HCT116 (cell line): ENCODE measurements at regions not wholly inside any gene's neighbourhood (a gene's known extent, or its start where the extent isn't known, plus 50 kb on each side); places are given as distances from the start of the nearest gene placed in this dataset.

Experiments
- ATAC-seq: fragments of 200-7000 bp; cut with Tn5 transposase; 2 replicates; pipeline ENCODE4 v1.9.1; 2020; ENCODE audit warnings: mild to moderate bottlenecking, moderate library complexity
- BruUV-seq: library from RNA; stranded (reverse); fragments of 400-500 nt; replicated peaks from 2 replicates; lab custom pipeline; 2021; lab: Mats Ljungman, UMichigan
- CTCF ChIA-PET: fragments of 300-600 bp; sonication (Branson Sonifier 250); formaldehyde crosslinking; loops from one replicate; lab custom pipeline; 2021; ENCODE audit warnings: antibody characterized with exemption; lab: Charles Lee
- POLR2A ChIA-PET: fragments of 300-600, 350-600 bp; sonication (Branson Sonifier 250); formaldehyde crosslinking; loops from one replicate; lab custom pipeline; 2021; ENCODE audit warnings: antibody characterized with exemption; lab: Charles Lee
- RAD21 ChIA-PET, 2 experiments: fragments of 300-600 bp; sonication (Branson Sonifier 250); formaldehyde crosslinking; loops; one replicate each; lab custom pipeline; 2023; ENCODE audit warnings: low total read pairs in 2 of 2; ENCODE audit not compliant: uncharacterized antibody in 2 of 2, unreplicated experiment in 2 of 2, low non-redundant PET in 1 of 2; lab: Charles Lee
- DNase-seq: peaks from one replicate; pipeline ENCODE4 v3.0.0-alpha.2; 2010; ENCODE audit warnings: low read depth, low spot score
- H2AFZ ChIP-seq: fragments of 200-600 bp; shearing (Covaris generic), sonication (generic); 2 replicates; pipeline ENCODE4 v1.6.1; 2017; ENCODE audit warnings: low read depth, mixed run types, mixed read lengths, antibody characterized with exemption, low read length; ENCODE audit not compliant: poor library complexity, severe bottlenecking
- H3K27ac ChIP-seq: 2 replicates; pipeline ENCODE4 v1.5.1; 2012; ENCODE audit warnings: low read depth, low read length
- H3K27me3 ChIP-seq: fragments of 200-600 bp; sonication (generic); 2 replicates; pipeline ENCODE4 v1.6.1; 2016; ENCODE audit warnings: mixed run types, low read length, mixed read lengths; ENCODE audit not compliant: insufficient read depth
- H3K36me3 ChIP-seq, 2 experiments: fragments of 200-500 bp in 1 of 2; fragments of 200-600 bp in 1 of 2; sonication (Bioruptor generic) in 1 of 2; sonication (generic) in 1 of 2; 2 replicates each; pipeline versions ENCODE4 v1.5.1 to v1.6.1; 2014 to 2016; ENCODE audit warnings: low read length in 2 of 2, inconsistent platforms in 1 of 2, mixed read lengths in 1 of 2, mixed run types in 1 of 2; ENCODE audit not compliant: insufficient read depth in 2 of 2, control insufficient read depth in 1 of 2
- H3K4me1 ChIP-seq, 2 experiments: fragments of 200-600 bp in 1 of 2; sonication (generic) in 1 of 2; 2 replicates each; pipeline versions ENCODE4 v1.5.1 to v1.6.1; 2012 to 2017; ENCODE audit warnings: low read length in 2 of 2, inconsistent platforms in 1 of 2, mild to moderate bottlenecking in 1 of 2, mixed read lengths in 1 of 2, mixed run types in 1 of 2, moderate library complexity in 1 of 2; ENCODE audit not compliant: insufficient read depth in 2 of 2, control insufficient read depth in 1 of 2
- H3K4me2 ChIP-seq: fragments of 200-600 bp; sonication (generic); 2 replicates; pipeline ENCODE4 v1.6.1; 2017; ENCODE audit warnings: mixed run types, low read length, mixed read lengths
- H3K4me3 ChIP-seq, 2 experiments: fragments of 200-600 bp in 1 of 2; sonication (generic) in 1 of 2; replicated peaks in 1 of 2; 2 replicates each; pipeline ENCODE4 v1.5.1; 2011 to 2016; ENCODE audit warnings: low read length in 2 of 2, control low read depth in 1 of 2, low read depth in 1 of 2, mild to moderate bottlenecking in 1 of 2, mixed read lengths in 1 of 2, mixed run types in 1 of 2
- H3K79me2 ChIP-seq: fragments of 200-600 bp; sonication (generic); 2 replicates; pipeline ENCODE4 v1.6.1; 2017; ENCODE audit warnings: mild to moderate bottlenecking, mixed run types, low read length, moderate library complexity, mixed read lengths; ENCODE audit not compliant: insufficient read depth
- H3K9ac ChIP-seq: fragments of 200-600 bp; sonication (generic); 2 replicates; pipeline ENCODE4 v1.6.1; 2016; ENCODE audit warnings: low read length, mixed read lengths
- H3K9me2 ChIP-seq: fragments of 200-600 bp; sonication (generic), shearing (Covaris generic); 2 replicates; pipeline ENCODE4 v1.6.1; 2017; ENCODE audit warnings: mixed run types, mild to moderate bottlenecking, moderate library complexity; ENCODE audit not compliant: insufficient read depth
- H3K9me3 ChIP-seq, 2 experiments: fragments of 200-500 bp in 1 of 2; fragments of 200-600 bp in 1 of 2; sonication (Bioruptor generic) in 1 of 2; sonication (generic) in 1 of 2; 2 replicates each; pipeline ENCODE4 v1.6.1; 2014 to 2017; ENCODE audit warnings: low read length in 2 of 2, mixed read lengths in 2 of 2, inconsistent platforms in 1 of 2, low read depth in 1 of 2, mild to moderate bottlenecking in 1 of 2, mixed run types in 1 of 2, moderate library complexity in 1 of 2; ENCODE audit not compliant: control insufficient read depth in 1 of 2, insufficient read depth in 1 of 2
- H4K20me1 ChIP-seq: fragments of 200-600 bp; sonication (generic), shearing (Covaris generic); 2 replicates; pipeline ENCODE4 v1.6.1; 2017; ENCODE audit warnings: mixed run types, mild to moderate bottlenecking, moderate library complexity; ENCODE audit not compliant: insufficient read depth
- CBX3 ChIP-seq: IDR thresholded peaks from 2 replicates; pipeline ENCODE4 v1.6.1; 2012; ENCODE audit warnings: low read depth
- CEBPB ChIP-seq: IDR thresholded peaks from 2 replicates; pipeline ENCODE4 v1.6.1; 2012; ENCODE audit warnings: low read depth
- ELF1 ChIP-seq: IDR thresholded peaks from 2 replicates; pipeline ENCODE4 v1.6.1; 2012; ENCODE audit warnings: low read depth, borderline replicate concordance
- EZH2phosphoT487 ChIP-seq: fragments of 200-600 bp; IDR thresholded peaks from 2 replicates; pipeline ENCODE4 v1.6.1; 2018; ENCODE audit warnings: antibody characterized with exemption, borderline replicate concordance
- POLR2A ChIP-seq: IDR thresholded peaks from 2 replicates; pipeline ENCODE4 v1.7.0; 2011; ENCODE audit warnings: borderline replicate concordance; ENCODE audit not compliant: insufficient read depth, insufficient read length; ENCODE audit errors: extremely low read depth
- POLR2AphosphoS5 ChIP-seq: IDR thresholded peaks from 2 replicates; pipeline ENCODE4 v1.6.1; 2011; ENCODE audit warnings: mild to moderate bottlenecking, low read depth, low read length, moderate library complexity
- SIN3A ChIP-seq: IDR thresholded peaks from 2 replicates; pipeline ENCODE4 v1.6.1; 2012; ENCODE audit warnings: low read depth
- ZFX ChIP-seq: fragments of 450-650 bp; IDR thresholded peaks from 2 replicates; pipeline ENCODE4 v1.6.1; 2017
- ZNF274 ChIP-seq: fragments of 200-500 bp; sonication (Bioruptor generic); IDR thresholded peaks from 2 replicates; pipeline ENCODE4 v1.6.1; 2014; ENCODE audit warnings: mild to moderate bottlenecking, low read depth, low read length, inconsistent platforms
- intact Hi-C: fragments of 100-400 bp; cut with micrococcal nuclease; formaldehyde crosslinking; loops from 2 replicates; pipeline ENCODE4 v1.10.0; 2022
- TF ChIP-seq, protein P1 (sequence below), 3 experiments: fragments of 200-600 bp in 1 of 3; sonication (generic) in 1 of 3; IDR thresholded peaks in 2 of 3; conservative IDR thresholded peaks in 1 of 3; 2 replicates each; pipeline ENCODE4 v1.5.1; 2012 to 2017; ENCODE audit warnings: low read depth in 2 of 3, low read length in 2 of 3, antibody characterized with exemption in 1 of 3, borderline replicate concordance in 1 of 3, control low read depth in 1 of 3, mild to moderate bottlenecking in 1 of 3, mixed read lengths in 1 of 3, mixed run types in 1 of 3, moderate library complexity in 1 of 3; ENCODE audit not compliant: insufficient read depth in 1 of 3
- TF ChIP-seq, protein P2 (sequence below): IDR thresholded peaks from 2 replicates; pipeline ENCODE4 v1.6.1; 2012; ENCODE audit warnings: low read depth
- TF ChIP-seq, protein P3 (sequence below): IDR thresholded peaks from 2 replicates; pipeline ENCODE4 v1.6.1; 2011; ENCODE audit warnings: mild to moderate bottlenecking, low read length, moderate library complexity; ENCODE audit not compliant: insufficient replicate concordance; ENCODE audit errors: extremely low read depth

DNA sequence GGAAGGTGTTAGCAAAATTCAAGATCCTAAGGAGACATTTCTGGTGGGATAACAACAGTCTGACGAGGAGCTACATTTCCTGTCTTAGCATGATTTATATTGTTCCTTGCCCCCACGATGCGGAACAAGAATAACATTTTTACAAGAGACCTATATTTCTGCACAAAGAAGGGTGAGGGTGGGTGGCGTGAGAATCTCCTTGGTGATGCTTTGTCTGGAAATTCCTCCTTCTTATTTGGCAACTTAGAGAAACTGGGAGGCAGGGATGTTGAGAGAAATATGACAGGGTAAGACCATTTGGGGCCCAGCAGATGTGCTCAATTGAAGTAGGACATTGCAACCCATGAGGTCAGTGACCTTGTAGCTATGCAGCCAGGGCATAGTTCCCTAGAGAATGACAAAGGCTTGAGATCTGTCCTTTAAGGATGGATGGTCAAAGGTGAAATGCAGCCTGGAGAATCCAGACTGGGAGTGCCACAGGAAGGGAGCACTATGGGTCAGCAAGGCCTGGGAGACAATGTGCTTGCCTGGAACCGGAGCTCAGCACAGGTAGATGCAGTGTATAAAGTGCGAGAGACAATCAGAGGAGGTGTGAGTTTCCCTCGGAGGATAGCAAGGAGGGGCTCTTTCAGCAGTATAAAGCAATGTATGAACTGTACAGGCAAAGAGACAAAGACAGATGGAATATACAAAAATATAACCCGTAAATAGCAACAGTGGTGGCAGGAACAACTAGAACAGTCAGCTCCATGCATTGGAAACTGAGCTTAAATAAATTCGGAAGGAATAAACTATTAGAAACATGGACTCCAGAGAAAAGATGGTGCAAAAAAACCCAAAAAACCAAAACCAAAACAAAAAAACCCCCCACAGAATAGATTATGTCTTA, 317.6 kb upstream of the TBL1XR1 start:
- Histone ChIP-seq H3K9me2 (no peaks in the 10 kb centered on the region; the same call in 1 of the 2 replicates), H3K4me1 (no peaks in the 10 kb centered on the region), H3K79me2 (no peaks in the 10 kb centered on the region), H3K36me3 (no peaks in the 10 kb centered on the region), H3K27me3 (no peaks in the 10 kb centered on the region), H3K9me3 (no peaks in the 10 kb centered on the region), H2AFZ (no peak overlapping the region), H3K4me2 (no peak overlapping the region), H3K9ac (no peak overlapping the region), H3K4me3 (no peak overlapping the region), H3K27ac (no peak overlapping the region), H4K20me1 (no peaks in the 10 kb centered on the region)
- RAD21 ChIA-PET: no interaction called here
- TF ChIP-seq EZH2phosphoT487 (no peak), POLR2A (no peak)
- intact Hi-C loops: no loop called here
- BruUV-seq: no TSS peak
- ATAC-seq: no peak
- CTCF ChIA-PET: no interaction called here
- POLR2A ChIA-PET: no interaction called here
- DNase-seq: no peak

DNA sequence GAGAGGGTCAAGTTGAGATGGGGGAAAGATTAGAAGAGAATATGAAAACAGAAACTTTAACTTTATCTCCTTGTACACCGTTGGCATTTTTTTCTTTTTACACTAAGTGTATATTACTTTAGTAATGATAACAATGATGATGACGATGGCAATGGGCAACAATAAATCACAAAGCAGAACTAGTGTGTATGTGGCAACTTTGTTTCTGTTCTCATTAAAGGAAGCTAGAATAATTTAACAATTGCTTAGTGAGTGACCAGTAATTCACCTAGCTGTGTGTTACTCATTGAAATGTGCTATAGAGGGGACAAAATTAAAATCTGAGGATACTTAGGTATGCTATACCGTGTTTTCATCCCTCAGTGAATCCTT, 318.5 kb upstream of the TBL1XR1 start:
- Histone ChIP-seq H3K36me3 (no peaks in the 10 kb centered on the region), H3K4me2 (no peak overlapping the region), H3K27me3 (no peaks in the 10 kb centered on the region), H3K9me2 (no peaks in the 10 kb centered on the region; the same call in 1 of the 2 replicates), H3K9me3 (no peaks in the 10 kb centered on the region), H3K4me3 (no peak overlapping the region), H3K4me1 (no peaks in the 10 kb centered on the region), H3K27ac (no peak overlapping the region), H4K20me1 (no peaks in the 10 kb centered on the region), H3K9ac (no peak overlapping the region), H3K79me2 (no peaks in the 10 kb centered on the region), H2AFZ (no peak overlapping the region)
- BruUV-seq: no TSS peak
- ChIA-PET POLR2A (no interaction called here), RAD21 (no interaction called here), CTCF (no interaction called here)
- intact Hi-C loops: no loop called here
- ATAC-seq: no peak
- no peak for DNase-seq
- TF ChIP-seq SIN3A: no peak
- no peak for TF ChIP-seq CBX3
- TF ChIP-seq, protein P1, sequence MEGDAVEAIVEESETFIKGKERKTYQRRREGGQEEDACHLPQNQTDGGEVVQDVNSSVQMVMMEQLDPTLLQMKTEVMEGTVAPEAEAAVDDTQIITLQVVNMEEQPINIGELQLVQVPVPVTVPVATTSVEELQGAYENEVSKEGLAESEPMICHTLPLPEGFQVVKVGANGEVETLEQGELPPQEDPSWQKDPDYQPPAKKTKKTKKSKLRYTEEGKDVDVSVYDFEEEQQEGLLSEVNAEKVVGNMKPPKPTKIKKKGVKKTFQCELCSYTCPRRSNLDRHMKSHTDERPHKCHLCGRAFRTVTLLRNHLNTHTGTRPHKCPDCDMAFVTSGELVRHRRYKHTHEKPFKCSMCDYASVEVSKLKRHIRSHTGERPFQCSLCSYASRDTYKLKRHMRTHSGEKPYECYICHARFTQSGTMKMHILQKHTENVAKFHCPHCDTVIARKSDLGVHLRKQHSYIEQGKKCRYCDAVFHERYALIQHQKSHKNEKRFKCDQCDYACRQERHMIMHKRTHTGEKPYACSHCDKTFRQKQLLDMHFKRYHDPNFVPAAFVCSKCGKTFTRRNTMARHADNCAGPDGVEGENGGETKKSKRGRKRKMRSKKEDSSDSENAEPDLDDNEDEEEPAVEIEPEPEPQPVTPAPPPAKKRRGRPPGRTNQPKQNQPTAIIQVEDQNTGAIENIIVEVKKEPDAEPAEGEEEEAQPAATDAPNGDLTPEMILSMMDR (IDR thresholded peaks at IDR 0.05 in 2 of 3, conservative IDR thresholded peaks at IDR 0.05 in 1 of 3; ENCODE audit: borderline replicate concordance in 1 of 3, insufficient read depth in 1 of 3, low read depth in 2 of 3, low read length in 2 of 3): no peak
- no peak for TF ChIP-seq ZNF274
- TF ChIP-seq CEBPB: no peak
- TF ChIP-seq, protein P2, sequence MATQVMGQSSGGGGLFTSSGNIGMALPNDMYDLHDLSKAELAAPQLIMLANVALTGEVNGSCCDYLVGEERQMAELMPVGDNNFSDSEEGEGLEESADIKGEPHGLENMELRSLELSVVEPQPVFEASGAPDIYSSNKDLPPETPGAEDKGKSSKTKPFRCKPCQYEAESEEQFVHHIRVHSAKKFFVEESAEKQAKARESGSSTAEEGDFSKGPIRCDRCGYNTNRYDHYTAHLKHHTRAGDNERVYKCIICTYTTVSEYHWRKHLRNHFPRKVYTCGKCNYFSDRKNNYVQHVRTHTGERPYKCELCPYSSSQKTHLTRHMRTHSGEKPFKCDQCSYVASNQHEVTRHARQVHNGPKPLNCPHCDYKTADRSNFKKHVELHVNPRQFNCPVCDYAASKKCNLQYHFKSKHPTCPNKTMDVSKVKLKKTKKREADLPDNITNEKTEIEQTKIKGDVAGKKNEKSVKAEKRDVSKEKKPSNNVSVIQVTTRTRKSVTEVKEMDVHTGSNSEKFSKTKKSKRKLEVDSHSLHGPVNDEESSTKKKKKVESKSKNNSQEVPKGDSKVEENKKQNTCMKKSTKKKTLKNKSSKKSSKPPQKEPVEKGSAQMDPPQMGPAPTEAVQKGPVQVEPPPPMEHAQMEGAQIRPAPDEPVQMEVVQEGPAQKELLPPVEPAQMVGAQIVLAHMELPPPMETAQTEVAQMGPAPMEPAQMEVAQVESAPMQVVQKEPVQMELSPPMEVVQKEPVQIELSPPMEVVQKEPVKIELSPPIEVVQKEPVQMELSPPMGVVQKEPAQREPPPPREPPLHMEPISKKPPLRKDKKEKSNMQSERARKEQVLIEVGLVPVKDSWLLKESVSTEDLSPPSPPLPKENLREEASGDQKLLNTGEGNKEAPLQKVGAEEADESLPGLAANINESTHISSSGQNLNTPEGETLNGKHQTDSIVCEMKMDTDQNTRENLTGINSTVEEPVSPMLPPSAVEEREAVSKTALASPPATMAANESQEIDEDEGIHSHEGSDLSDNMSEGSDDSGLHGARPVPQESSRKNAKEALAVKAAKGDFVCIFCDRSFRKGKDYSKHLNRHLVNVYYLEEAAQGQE: no peak
- no peak for TF ChIP-seq ZFX
- TF ChIP-seq POLR2AphosphoS5: no peak
- no peak for TF ChIP-seq ELF1
- TF ChIP-seq, protein P3, sequence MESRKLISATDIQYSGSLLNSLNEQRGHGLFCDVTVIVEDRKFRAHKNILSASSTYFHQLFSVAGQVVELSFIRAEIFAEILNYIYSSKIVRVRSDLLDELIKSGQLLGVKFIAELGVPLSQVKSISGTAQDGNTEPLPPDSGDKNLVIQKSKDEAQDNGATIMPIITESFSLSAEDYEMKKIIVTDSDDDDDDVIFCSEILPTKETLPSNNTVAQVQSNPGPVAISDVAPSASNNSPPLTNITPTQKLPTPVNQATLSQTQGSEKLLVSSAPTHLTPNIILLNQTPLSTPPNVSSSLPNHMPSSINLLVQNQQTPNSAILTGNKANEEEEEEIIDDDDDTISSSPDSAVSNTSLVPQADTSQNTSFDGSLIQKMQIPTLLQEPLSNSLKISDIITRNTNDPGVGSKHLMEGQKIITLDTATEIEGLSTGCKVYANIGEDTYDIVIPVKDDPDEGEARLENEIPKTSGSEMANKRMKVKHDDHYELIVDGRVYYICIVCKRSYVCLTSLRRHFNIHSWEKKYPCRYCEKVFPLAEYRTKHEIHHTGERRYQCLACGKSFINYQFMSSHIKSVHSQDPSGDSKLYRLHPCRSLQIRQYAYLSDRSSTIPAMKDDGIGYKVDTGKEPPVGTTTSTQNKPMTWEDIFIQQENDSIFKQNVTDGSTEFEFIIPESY: no peak
